HEK293T (cell line): ENCODE measurements at regions not wholly inside any gene's neighbourhood (a gene's known extent, or its start where the extent isn't known, plus 50 kb on each side); places are given as distances from the start of the nearest gene placed in this dataset.

Experiments used
- BHLHE40 ChIP-seq: fragments of 450-650 bp; IDR thresholded peaks from 2 replicates; pipeline ENCODE4 v1.6.1; 2016; ENCODE audit warnings: mild to moderate bottlenecking, moderate library complexity, borderline replicate concordance
- ELF4 ChIP-seq: fragments of 450-650 bp; IDR thresholded peaks from 2 replicates; pipeline ENCODE4 v1.6.1; 2017; ENCODE audit warnings: antibody characterized with exemption
- FOXA1 ChIP-seq: fragments of 450-650 bp; IDR thresholded peaks from 2 replicates; pipeline ENCODE4 v1.6.1; 2016; ENCODE audit warnings: mild to moderate bottlenecking
- HDGF ChIP-seq: fragments of 450-650 bp; IDR thresholded peaks from 2 replicates; pipeline ENCODE4 v1.6.1; 2017; ENCODE audit warnings: antibody characterized with exemption, borderline replicate concordance
- LEF1 ChIP-seq: fragments of 450-650 bp; IDR thresholded peaks from 2 replicates; pipeline ENCODE4 v1.6.1; 2017; ENCODE audit warnings: mild to moderate bottlenecking, borderline replicate concordance
- SP1 ChIP-seq: fragments of 450-650 bp; IDR thresholded peaks from 2 replicates; pipeline ENCODE4 v1.6.1; 2017
- SUZ12 ChIP-seq: fragments of 450-650 bp; IDR thresholded peaks from 2 replicates; pipeline ENCODE4 v1.6.1; 2016; ENCODE audit warnings: mild to moderate bottlenecking
- TARDBP ChIP-seq: fragments of 450-650 bp; IDR thresholded peaks from 2 replicates; pipeline ENCODE4 v1.6.1; 2016

GRCh38 chr5:159864885-159865691 lies 51.2 kb upstream of the ADRA1B start:
- TF ChIP-seq BHLHE40 (no peak), TARDBP (no peak), SP1 (no peak), FOXA1 (no peak), ELF4 (no peak), LEF1 (no peak), HDGF (no peak), SUZ12 (no peak)
